OCI-M2 (cell line): ENCODE measurements at regions not wholly inside any gene's neighbourhood (a gene's known extent, or its start where the extent isn't known, plus 50 kb on each side); places are given as distances from the start of the nearest gene placed in this dataset.
"Not testable (repeated sequence)": the region's sequence is repeated elsewhere in the genome, so short reads cannot be mapped to it uniquely, and the experiment has no call there.

Source experiments
- DNase-seq: peaks from one replicate; lab custom pipeline; 2025; ENCODE audit not compliant: unreplicated experiment; lab: John Stamatoyannopoulos, UW

DNA sequence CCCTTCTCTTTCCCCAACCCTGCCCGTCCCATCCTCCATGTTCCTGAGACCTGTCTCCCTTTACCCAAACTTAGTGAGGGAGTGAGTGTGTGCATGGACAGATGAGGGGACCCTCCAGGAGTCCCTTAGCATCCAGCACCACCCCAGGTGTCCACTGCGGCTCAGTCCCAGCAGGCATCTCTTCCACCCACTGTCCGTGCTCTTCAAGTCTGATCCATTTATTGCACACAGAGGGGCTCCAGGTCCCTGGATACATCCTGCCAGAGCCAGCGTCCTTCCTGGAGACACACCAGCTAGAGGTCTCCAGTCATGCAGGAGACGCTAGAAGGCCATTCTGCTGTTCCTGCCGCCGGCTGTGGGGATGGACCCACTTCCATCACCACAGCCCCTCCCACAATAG, 239.2 kb downstream of the ADGRD1 start:
- no peak for DNase-seq

DNA sequence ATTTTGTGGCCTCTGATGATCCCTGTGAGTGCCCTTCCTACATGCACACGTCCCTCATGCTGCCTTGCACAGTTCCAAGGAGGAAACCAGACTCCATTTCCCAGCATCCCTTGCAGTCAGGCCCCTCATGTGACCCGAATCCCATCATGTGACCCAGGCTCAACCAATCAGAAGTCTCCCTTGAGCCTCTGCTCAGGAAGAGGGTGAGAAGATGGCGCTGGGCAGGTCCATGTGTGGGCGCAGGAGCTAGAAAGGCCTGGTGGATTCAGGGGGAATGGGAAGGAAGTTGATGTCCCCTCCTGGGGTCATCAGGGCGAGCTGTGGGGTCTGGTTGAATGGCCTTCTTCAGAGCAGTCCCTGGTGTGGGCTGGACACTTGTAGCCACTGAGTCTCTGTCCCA, 240.5 kb downstream of the ADGRD1 start:
- no peak for DNase-seq

DNA sequence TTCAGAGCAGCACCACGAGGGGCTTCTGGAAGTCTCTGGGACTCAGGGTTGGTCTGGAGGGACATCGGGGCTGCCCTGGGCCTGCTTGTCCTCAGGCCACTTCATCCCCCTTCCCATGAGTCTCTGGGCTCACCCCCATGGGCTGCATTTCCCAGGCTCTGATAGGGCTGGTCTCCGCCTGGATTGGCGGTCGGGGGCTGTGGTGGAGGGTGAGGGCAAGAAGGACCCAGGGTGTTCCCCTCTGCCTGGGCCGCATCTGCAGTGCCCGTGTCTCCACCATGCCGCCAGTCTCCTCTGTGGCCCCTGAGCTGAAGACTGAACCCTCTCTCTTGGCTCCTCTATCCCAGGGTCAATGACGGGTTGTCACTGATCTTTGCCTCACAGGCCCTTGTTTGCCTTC, 242.1 kb downstream of the ADGRD1 start:
- DNase-seq = no peak

DNA sequence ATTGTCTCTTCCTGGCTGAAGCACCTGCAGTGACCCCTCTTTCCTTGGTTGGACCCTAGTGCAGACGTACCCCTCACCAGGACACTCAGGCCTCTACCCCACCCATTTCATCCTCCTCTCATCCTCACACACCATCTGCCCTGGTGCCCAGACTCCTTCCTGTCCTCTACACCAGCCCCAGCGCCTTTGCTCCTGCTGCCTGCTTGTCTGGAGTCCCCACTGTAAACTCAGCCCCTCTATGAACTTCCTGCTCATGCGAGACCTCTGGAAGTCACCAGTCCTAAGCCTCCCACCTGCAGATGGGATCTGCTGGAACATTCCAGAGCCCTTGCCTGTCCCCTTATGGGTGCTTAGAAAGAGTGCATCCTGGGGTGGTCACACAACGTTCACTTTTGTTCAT, 242.5 kb downstream of the ADGRD1 start:
- DNase-seq = no peak

DNA sequence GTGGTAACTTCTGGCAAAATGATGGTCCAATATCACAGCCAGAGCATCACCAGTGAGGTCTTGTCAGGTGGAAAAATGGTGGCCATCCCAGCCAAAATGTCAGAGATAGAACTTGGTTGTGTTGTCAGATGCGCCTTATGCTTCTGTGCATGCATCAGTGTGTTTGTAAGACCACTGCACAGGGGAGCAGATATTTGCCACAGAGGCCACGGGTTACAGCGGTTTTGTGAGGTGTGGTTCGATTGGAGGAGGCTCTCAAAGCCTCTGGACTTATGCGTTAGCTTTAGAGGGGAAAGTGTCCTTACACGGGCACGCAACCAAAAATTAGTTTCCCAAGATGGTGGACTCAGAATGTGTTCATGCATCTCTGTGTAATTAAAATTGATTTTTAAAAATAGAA, 243.8 kb downstream of the ADGRD1 start:
- no peak for DNase-seq

DNA sequence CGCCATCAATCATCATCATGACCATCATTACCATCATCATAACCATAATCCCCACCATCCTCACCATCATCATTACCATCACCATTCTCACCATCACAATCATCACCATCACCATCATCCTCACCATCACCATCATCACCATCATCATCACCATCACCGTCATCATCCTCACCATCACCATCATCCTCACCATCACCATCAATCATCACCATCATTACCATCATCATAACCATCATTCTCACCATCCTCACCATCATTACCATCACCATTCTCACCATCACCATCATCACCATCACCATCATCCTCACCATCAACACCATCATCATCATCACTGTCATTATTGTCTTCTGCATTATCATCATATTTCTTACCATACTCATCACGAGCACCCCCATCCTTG, 245.5 kb downstream of the ADGRD1 start:
- DNase-seq = no peak

DNA sequence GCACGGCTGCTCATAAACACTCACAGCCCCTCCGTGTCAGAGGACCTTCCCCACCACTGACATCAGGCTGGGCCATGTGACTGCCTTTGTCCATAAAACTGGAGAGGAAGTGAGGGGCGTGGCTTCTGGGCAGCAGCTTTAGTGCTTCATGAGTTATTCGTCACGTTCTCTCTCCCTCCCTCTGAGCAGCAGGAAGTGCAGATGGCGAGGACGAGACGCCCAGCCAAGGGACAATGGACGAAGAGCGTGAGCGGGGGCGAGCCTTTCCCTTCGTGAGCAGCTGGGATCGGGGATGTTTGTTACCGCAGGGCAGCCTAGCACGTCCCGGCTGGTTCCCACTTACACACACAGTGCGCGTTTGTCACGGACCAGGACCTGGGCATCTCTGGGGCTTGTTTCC, 248.2 kb downstream of the ADGRD1 start:
- DNase-seq = not testable (repeated sequence)

DNA sequence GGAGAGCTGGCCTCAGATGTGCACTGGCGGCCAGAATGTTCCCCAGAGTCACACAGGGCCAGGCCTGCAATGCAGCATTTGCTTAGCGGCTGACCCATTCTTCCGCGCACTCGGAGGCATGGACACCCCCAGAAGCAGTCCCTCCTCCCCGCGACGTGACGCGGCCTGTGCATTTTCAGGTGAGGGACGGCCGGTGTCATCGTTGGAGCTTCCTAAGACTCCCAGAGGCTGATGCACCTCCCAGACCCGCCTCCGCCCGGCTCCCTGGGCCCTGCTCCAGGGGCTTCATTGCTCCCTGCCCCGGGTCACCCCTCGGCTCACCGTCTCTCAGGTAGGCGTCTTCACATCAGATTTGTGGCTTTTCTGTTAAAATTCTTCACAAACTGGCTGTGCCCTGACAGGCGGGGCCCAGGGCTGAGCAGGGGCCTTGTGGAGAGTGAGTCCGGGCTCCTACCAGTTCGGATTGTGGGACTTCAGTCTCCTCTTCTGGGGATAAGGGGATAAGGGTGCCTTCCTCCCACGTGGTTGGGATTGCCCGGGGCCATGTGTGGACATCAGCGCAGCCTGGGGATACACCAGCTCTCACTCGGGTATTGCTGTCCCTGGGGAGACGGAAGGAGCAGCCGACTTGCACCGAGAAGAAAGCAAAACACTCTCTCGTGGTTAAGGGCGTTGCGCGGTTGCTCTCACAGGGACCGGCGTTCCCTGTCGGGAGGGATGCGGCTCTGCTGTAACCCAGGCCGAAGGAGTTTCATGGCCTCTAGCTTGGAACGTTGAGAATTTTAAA, 249.1 kb downstream of the ADGRD1 start:
- DNase-seq = no peak

DNA sequence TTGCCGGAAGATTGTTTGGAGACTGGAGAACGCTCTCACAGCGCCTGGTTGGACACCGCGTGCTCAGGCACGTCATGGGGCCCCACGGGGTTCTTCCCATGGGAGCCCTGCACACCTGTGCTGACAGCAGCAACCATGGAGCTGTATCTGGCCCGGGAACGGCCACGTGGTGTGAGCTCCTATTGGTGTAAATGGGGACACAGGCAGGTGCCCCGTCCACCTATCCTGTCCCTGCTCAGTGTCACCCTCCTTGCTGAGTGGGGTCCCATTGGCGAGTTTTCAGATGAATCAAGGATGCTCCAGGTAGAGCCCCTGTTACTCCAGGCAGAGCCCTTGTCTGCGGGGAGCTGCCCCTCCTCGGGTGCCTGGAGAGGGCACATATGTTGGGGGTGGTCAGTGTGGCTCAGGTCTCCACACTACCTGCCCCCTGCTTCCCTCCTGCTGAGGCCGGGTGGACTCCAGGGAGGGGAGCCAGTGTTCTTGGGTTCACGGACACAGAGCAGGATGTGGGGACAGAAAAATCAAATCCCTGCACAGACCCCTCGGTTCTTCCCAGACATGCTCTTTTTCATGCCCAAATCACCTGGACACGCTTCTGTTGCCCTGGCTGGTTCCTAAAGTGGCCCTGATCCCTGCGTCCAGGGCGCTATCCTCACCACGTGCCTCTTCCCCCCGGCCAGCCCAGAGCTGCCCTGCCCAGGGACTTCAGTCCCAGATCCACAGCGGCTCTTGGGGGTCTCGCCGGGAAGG, 250.1 kb downstream of the ADGRD1 start:
- DNase-seq = no peak

DNA sequence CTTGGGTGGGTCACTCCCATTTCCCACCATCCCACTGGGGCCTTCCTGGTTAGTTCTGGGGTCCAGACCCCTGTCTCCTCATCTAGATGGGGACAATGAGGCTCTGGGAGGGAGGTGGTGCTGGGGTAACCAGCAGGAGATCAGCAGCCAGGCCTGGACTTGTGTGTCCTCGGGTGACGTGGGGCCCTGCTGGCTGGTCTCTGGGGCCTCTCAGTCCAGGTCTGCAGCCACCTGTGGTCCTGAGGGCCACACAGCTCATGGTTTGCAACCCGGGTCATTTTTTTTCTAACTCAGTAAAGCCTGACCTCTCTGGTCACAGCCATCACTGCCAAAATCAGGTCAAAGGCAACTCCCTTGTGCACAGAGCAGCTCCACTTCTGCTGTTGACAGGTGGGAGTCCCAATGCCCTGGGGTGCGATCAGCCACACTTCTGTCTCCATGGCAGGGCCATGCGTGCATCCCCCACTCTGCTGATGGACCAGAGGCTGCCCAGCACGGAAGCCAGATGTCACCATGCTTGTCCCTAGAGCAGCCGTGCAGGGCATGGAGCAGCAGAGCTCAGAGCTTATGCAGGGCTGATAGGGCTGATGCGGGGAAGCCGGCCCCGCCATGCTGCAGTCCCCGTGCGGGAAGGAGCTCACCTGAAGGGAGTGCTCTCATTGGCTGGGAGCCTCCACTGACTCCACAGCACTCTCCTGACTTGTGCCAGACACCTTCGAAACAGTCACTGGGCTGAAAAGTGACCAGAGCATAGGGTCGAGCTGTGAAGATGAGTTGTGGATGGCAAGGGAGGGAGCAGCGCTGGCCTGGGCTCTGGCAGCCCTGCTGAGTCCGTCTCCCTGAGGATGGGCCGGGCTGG, 250.9 kb downstream of the ADGRD1 start:
- DNase-seq = no peak

DNA sequence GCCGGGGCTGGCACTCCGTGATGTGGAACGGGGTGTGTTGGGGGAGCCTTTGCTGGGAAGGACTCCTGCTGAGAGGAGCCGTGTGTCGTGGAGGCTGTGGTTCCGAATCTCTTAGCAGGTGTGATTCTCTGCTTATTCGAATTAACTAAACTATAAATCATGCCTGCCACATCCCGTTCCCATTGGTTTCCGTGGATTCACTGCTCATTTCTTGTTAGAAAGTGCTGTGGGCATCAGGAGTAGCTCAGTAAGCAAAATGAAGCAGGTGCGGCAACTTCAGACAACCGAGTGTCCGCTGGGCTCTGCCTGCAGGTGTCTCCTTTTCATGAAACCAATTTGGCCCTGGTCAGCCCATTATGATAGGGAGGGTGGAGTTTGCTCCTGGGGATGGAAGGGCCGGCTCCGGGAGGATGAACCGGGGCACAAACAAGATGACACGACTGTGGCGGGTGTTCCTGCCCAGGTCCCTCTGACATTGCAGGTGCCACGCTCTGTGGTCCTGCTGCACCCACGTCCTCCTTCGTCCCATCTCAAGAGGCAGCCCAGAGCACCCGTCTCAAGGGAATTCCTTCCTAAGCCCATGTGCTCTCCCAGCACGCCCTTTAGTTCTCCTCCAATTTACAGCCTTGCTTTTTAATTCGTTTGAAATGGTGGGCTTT, 251.7 kb downstream of the ADGRD1 start:
- DNase-seq = not testable (repeated sequence)

DNA sequence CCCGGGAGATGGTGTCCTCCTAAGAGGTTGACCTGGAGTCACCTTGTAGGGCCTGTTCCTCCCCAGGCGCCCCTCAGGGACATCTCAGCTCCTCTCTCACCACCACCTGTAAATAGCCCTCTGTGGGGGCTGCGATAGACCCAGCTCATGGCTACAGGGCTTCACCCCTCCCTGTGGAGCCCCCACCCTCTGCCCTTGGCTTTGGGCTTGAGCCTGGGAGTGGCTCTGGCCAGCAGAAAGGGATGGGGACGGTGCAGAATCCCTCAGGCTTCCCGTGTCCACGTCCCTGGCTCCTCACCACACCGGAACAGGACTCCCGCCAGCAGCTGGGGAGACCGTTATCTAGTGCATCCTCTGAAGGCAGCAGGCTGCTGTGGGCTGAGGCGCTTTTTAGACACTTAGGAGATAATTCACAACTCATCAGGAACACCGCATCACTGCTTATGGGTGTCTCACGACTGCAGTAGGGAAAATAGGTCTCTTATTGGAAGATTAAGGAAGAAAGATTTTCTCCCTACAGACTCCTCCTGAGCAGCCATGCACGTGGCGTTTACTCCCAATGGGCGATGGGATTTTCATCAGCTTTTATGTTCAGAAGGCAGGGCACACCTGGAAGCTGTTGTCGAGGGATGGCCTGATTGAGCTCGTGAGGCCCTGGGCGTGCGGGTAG, 253.1 kb downstream of the ADGRD1 start:
- DNase-seq = not testable (repeated sequence)

DNA sequence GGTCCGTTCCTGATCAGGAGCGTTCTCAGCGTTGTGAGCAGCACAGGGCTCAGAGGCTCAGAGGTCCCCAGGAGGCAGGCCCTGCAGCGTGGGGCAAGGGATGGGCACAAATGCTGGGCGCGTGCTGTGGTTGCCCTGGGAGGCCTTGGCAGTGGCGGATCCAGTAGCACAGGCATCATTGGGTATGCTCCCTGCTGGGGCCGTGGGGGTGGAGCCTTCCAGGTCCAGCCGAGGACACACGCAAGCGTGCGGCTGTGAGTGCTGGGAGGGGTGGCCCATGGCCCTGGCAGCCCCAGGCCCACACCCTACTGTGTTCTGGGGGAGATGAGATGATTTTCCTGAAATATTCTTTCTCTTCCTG, 253.6 kb downstream of the ADGRD1 start:
- DNase-seq = not testable (repeated sequence)

DNA sequence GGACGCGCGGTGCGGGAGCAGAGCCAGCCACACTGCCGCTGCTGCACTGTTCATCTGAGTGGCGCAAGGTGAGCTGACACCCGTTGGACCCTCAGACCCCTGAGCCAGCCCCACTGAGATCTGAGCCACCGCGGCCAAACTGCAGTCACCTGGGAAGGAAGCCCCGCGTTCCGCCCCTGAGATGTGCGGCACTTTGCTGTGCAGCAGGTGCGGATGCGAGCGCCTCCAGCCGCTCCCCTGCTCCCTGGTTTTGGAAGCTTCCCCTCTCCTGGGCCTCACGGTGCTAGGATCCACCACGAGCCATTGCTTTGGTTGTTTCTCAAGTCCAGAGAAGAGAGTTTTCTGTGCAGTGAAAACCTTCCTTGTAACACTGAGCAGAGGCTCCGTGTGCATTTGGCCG, 254.1 kb downstream of the ADGRD1 start:
- not testable (repeated sequence) for DNase-seq

DNA sequence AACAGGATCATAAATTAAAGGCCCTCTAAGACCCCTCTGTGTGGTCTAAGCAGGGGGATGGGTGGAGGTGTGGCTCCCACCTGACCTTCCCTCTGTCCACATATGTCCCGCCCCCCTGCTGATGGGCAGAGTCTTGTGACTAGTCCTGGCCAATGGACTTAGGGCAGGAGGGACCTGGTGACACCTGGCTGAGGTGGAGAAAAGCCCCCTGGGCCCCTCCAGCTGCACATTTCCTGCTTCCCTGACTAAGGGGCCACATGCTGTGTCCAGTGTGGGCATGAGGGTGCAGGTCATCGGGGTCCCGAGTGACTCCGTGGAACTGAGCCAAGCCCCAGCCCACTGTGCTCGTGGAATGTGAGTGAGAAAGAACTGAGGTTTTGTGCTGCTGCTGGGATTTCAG, 254.7 kb downstream of the ADGRD1 start:
- no peak for DNase-seq

DNA sequence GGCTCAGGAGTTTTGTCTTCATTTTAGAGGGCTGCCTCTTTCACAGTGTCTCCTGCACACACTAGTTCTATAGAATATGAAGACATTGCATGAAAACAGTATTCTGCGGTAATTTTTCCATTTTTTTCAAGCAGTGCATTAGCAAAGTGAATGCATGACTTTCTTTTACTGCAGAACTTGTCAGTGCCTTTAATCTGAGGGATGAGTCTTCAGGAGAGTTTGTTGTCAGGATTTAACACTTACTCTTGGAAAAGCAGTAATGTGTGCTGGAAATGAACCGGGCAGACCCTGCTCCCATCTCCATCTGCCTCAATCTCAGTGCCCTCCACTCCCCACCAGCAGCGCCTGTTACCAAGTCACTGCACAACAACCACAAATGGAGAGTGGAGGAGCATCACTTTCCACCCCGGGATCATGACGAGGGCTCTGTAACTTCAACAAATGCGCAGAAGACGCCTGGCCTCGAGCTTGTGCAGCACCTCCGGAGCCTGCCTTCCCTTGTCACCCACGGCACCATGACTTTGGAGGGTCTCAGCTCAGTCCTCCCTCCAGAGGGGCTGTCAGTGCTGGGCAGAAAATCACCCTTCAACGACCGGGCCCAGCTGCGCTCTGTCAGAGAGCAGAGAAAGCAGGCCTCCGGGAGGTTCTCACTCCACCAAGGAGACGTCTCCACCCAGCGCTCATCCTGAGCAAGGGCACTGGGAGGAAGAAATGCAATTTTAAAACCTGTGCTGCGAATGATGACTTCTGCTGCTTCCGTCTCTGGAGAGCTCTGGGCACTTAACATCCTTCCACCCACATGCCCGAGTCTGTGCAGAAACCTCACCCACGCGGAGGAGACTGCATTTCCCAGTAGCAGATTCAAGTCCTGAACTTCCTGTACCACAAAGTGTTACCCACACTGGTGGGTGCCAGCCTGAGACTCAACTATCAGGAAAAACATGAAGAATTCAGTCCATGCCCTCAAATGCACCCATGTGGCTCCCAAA, 255.7 kb downstream of the ADGRD1 start:
- DNase-seq = no peak

DNA sequence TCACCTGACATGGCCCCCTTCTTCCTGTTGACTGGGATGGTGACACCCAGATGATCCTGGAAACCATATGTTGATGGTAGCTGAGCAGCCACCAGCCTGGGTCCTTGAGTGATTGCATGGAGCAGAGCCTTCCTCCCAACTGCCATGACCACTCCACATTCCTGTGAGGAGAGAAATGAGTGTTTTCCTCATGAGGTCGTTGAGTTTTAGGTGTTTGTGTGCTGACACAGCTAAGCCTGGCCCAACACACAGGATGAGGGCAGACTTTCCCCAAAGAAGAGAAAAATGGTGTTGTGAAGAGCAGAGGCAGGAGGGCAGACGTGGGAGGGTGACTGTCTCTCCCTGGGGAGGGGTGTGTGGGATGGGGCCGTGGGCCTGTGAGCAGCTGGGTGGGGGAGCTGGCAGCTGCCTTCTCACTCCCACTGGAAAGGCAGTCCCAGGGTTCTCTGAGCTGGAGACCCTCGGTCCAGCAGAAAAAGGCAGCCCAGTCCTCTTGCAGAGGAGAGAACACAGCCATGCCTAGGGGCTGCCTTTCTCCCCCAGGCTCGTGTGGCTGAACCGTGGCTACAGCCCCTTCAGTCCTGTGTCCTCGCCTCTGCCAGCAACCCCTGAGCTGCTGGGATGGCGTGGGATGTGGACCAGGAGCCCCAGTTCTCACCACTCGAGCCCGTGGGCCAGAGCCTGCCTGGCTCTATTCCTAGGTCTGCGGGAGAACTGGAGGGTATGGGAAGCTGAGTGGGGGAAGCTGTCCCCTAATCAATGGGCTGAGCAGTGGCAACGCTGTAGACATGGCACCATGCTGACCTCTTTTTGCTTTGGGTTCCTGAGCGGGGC, 257.0 kb downstream of the ADGRD1 start:
- no peak for DNase-seq

DNA sequence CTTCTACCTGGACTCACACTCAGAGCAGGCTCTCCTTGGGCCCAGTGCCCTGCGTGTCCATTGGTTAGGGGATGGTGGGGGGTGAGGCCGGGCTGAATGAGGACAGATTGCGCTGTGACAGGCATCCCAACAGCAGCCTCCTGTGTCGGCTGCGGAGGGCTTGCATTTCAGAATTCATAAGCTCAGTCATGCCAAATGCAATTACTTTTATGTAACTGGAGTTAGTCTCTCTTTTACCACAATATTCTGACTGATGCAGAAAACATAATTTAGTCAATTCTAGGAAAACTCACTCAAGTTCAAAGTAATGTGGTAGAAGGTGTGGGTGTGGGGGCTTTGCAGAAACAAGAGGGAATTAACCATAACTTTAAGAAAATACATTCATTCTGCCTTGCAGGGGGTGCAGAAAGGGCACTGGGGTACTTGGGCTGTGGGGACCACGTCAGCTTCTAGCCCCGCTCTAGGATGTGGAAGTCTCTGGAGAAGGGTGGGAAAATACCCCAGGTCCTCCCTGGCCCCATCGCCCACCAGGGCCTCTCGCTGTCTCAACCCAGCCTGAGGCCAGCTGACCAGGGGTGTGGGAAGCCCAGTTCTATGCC, 257.7 kb downstream of the ADGRD1 start:
- DNase-seq = no peak
